GM23248 (cell line): ENCODE measurements at regions not wholly inside any gene's neighbourhood (a gene's known extent, or its start where the extent isn't known, plus 50 kb on each side); places are given as distances from the start of the nearest gene placed in this dataset.

Experiments
- DNase-seq: peaks from one replicate; pipeline ENCODE4 v3.0.0-alpha.2; 2015
- H2AFZ ChIP-seq: fragments of 200-600 bp; sonication (generic); 2 replicates; pipeline ENCODE4 v1.6.1; 2016; ENCODE audit warnings: antibody characterized with exemption
- H3F3A ChIP-seq: fragments of 200-600 bp; sonication (generic); 2 replicates; pipeline ENCODE4 v1.6.1; 2016; ENCODE audit warnings: mild to moderate bottlenecking, antibody characterized with exemption, mixed run types; ENCODE audit not compliant: insufficient read depth
- H3K27ac ChIP-seq: fragments of 200-600 bp; sonication (generic); 2 replicates; pipeline ENCODE4 v1.5.1; 2016; ENCODE audit warnings: mild to moderate bottlenecking
- H3K27me3 ChIP-seq: fragments of 200-600 bp; sonication (generic); replicated peaks from 2 replicates; pipeline ENCODE4 v1.6.1; 2016; ENCODE audit warnings: mild to moderate bottlenecking; ENCODE audit not compliant: insufficient read depth
- H3K36me3 ChIP-seq: fragments of 200-600 bp; sonication (generic); 2 replicates; pipeline ENCODE4 v1.6.1; 2016; ENCODE audit warnings: low read depth, mild to moderate bottlenecking
- H3K4me1 ChIP-seq: fragments of 200-600 bp; sonication (generic); 2 replicates; pipeline ENCODE4 v1.6.1; 2016; ENCODE audit warnings: mild to moderate bottlenecking; ENCODE audit not compliant: insufficient read depth
- H3K4me2 ChIP-seq: fragments of 200-600 bp; sonication (generic); one replicate; pipeline ENCODE4 v1.6.1; 2016; ENCODE audit warnings: mild to moderate bottlenecking; ENCODE audit not compliant: unreplicated experiment
- H3K4me3 ChIP-seq: fragments of 200-600 bp; sonication (generic); 2 replicates; pipeline ENCODE4 v1.5.1; 2016; ENCODE audit warnings: mild to moderate bottlenecking
- H3K79me2 ChIP-seq: fragments of 200-600 bp; sonication (generic); 2 replicates; pipeline ENCODE4 v1.6.1; 2016; ENCODE audit warnings: mild to moderate bottlenecking; ENCODE audit not compliant: insufficient read depth
- H3K9ac ChIP-seq: fragments of 200-600 bp; sonication (generic); 2 replicates; pipeline ENCODE4 v1.6.1; 2016; ENCODE audit warnings: mild to moderate bottlenecking
- H3K9me2 ChIP-seq: fragments of 200-600 bp; sonication (generic); 2 replicates; pipeline ENCODE4 v1.6.1; 2016; ENCODE audit warnings: mixed run types, mild to moderate bottlenecking, moderate library complexity; ENCODE audit not compliant: insufficient read depth
- H3K9me3 ChIP-seq: fragments of 200-600 bp; sonication (generic); one replicate; pipeline ENCODE4 v1.6.1; 2017; ENCODE audit warnings: low read depth
- H4K20me1 ChIP-seq: fragments of 200-600 bp; sonication (generic); 2 replicates; pipeline ENCODE4 v1.6.0; 2016; ENCODE audit not compliant: insufficient read depth
- EZH2 ChIP-seq: fragments of 200-600 bp; sonication (generic); IDR thresholded peaks from 2 replicates; pipeline ENCODE4 v1.6.1; 2018; ENCODE audit warnings: antibody characterized with exemption, mild to moderate bottlenecking; ENCODE audit not compliant: insufficient read depth, poor library complexity, severe bottlenecking
- EZH2phosphoT487 ChIP-seq: fragments of 200-600 bp; sonication (generic); IDR thresholded peaks from 2 replicates; pipeline ENCODE4 v1.6.1; 2018; ENCODE audit warnings: antibody characterized with exemption, moderate library complexity, mild to moderate bottlenecking, low read depth; ENCODE audit not compliant: insufficient read depth
- WGBS, 2 experiments: methylation state at CpG; one replicate each; pipeline ENCODE4 v1.1.6; 2015 to 2017; ENCODE audit warnings: low lambda C conversion rate in 2 of 2, low coverage in 1 of 2; ENCODE audit errors: missing lambda C conversion rate in 2 of 2; 5-methylcytosine and 5-hydroxymethylcytosine counted together
- in situ Hi-C: fragments of 300-500 bp; cut with MboI; formaldehyde crosslinking; loops from 2 replicates; pipeline ENCODE4 v1.15.0; 2020

DNA sequence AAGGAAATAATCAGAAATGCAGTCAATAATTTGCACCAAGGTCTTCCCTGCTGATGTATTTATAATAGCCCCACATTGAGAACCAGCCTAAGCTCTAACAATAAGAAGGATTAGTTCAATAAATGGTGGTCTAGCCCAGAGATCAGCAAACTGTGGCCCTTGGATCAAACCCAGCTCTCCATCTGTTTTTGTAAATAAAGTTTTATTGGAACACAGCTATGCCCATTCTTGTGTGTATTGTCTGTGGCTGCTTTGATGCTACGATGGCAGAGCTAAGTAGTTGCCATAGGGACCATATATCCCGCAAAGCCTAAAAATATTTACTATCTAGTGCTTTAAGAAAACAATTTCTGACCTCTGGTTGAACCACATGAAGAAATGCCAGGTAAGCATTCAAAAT is 154.9 kb downstream of the EMX2 start:
- no peaks in the 10 kb centered on the region for H3K79me2 ChIP-seq
- H3F3A ChIP-seq = 0 out of 2 replicates have a peak, but pooled peaks cover 6% of the 10 kb centered on the region
- H3K27ac ChIP-seq = no peak overlapping the region
- no peak for DNase-seq
- no peaks in the 10 kb centered on the region for H3K9me3 ChIP-seq
- H3K9ac ChIP-seq = no peak overlapping the region
- no peaks in the 10 kb centered on the region for H3K27me3 ChIP-seq
- no peak overlapping the region for H2AFZ ChIP-seq
- in situ Hi-C loops = no loop called here
- no peak overlapping the region for H3K4me2 ChIP-seq
- WGBS, 2 experiments = 85 to 86% methylated on average over 2 of the region's 2 CpGs
- TF ChIP-seq EZH2 (no peak), EZH2phosphoT487 (no peak)
- H3K9me2 ChIP-seq = no peaks in the 10 kb centered on the region
- H3K4me3 ChIP-seq = no peak overlapping the region
- H3K36me3 ChIP-seq = no peaks in the 10 kb centered on the region
- peaks cover 7% of the 10 kb centered on the region for H3K4me1 ChIP-seq
- no peaks in the 10 kb centered on the region for H4K20me1 ChIP-seq

DNA sequence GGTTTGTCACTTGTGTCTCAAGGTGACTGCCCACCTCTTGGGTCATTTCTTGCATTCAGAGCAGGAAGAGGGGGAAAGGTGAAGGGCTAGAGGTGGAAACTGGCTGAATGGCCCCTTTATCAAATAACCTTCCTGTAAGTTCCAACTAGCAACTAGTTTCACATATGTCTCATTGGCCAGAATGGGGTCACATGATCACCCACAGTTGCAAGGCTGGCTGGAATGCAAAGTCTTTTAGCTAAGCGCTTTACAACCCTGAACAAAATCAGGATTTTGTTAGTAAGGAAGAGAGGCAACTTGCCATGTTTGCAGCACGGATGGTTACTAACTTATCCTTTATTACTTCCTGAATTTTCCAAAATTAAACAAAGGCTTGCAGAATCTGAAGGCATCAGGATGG is 156.3 kb downstream of the EMX2 start:
- TF ChIP-seq EZH2phosphoT487 (no peak), EZH2 (no peak)
- Histone ChIP-seq H3K4me1 (peaks cover 7% of the 10 kb centered on the region), H3F3A (0 out of 2 replicates have a peak, but pooled peaks cover 6% of the 10 kb centered on the region), H3K9ac (no peak overlapping the region), H3K79me2 (no peaks in the 10 kb centered on the region), H3K9me2 (no peaks in the 10 kb centered on the region), H3K9me3 (no peaks in the 10 kb centered on the region), H2AFZ (no peak overlapping the region), H3K36me3 (no peaks in the 10 kb centered on the region), H3K4me2 (no peak overlapping the region), H3K4me3 (no peak overlapping the region), H3K27me3 (no peaks in the 10 kb centered on the region), H4K20me1 (no peaks in the 10 kb centered on the region), H3K27ac (no peak overlapping the region)
- in situ Hi-C loops = no loop called here
- DNase-seq = no peak
- WGBS, 2 experiments = 80 to 88% methylated on average over 2 of the region's 2 CpGs

DNA sequence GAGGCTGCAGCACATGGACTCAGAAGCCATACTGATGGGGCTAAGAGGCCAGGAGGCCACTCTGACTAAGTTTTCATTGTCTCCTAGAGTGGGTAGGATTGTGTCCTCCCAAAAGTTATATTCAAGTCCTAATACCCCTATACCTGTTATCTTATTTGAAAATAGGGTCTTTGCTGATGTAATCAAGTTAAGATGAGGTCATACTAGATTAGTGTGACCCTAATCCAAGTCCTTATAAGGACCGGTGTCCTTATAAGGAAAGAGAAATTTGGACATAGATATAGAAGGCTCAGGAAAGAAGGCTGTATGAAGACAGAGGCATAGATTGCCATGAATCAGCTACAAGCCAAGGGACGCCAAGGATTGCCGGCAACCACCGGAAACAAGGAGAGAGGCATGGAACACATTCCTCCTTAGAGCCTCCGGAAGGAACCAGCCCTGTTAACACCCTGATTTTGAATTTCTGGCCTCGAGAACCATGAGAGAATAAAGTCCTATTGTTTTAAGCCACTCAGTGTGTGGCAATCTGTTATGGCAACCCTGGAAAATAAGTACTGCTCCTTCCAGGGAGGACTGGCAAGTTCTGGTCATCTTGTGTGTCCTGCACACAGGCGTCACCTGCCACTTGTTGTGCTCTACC is 157.0 kb downstream of the EMX2 start:
- no peaks in the 10 kb centered on the region for H3K36me3 ChIP-seq
- no peaks in the 10 kb centered on the region for H4K20me1 ChIP-seq
- in situ Hi-C loops = no loop called here
- H3K9ac ChIP-seq = peak overlapping the region; percentile 52
- H3K79me2 ChIP-seq = no peaks in the 10 kb centered on the region
- TF ChIP-seq EZH2 = no peak
- TF ChIP-seq EZH2phosphoT487 = no peak
- peak; percentile 75 for DNase-seq
- H3K4me3 ChIP-seq = 0 out of 2 replicates have a peak overlapping the region, but pooled peaks have one; percentile 9
- peak overlapping the region; percentile 13 for H3K4me2 ChIP-seq
- H3K9me2 ChIP-seq = no peaks in the 10 kb centered on the region
- H3F3A ChIP-seq = 0 out of 2 replicates have a peak, but pooled peaks cover 6% of the 10 kb centered on the region
- H3K9me3 ChIP-seq = no peaks in the 10 kb centered on the region
- 49 to 61% methylated on average over 6 to 7 of the region's 7 CpGs for WGBS, 2 experiments
- H3K27ac ChIP-seq = peak overlapping the region; percentile 71
- no peaks in the 10 kb centered on the region for H3K27me3 ChIP-seq
- H3K4me1 ChIP-seq = peaks cover 7% of the 10 kb centered on the region
- H2AFZ ChIP-seq = no peak overlapping the region

DNA sequence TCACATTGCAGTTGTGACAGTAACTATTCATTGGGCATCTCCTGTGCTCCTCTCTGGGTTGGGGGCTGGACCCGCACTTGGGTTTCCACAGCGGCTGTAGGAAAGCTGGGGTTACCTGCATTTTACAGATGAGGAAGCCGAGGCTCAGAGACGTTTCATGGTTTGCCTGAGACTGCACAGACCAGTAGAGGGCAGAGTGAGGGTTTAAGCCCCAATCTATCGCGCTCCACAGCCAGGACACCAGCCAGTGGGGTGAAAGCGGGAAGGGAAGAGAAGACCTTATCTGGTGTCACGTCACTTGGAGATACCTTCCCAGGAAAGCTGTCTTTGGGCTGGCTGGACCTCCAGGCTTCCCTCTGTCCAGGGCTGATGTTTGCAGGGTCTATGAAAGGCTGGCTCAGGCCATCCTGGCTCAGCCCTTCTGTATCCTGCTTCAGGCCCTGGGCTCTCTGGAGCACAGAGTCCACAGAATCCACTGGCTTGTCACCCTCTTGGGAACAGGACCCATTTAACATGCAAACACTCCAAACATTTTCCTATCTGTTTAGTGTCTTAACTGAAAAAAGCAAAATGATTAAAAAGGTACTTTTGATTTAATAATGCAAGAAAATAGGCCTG is 167.7 kb downstream of the EMX2 start:
- Histone ChIP-seq H2AFZ (no peak overlapping the region), H3K79me2 (no peaks in the 10 kb centered on the region), H3K4me2 (no peak overlapping the region), H3K27me3 (no peaks in the 10 kb centered on the region), H3K4me3 (no peak overlapping the region), H3K9ac (no peak overlapping the region), H4K20me1 (no peaks in the 10 kb centered on the region), H3F3A (no peaks in the 10 kb centered on the region), H3K27ac (no peak overlapping the region), H3K9me2 (no peaks in the 10 kb centered on the region), H3K36me3 (no peaks in the 10 kb centered on the region), H3K9me3 (no peaks in the 10 kb centered on the region), H3K4me1 (no peaks in the 10 kb centered on the region)
- in situ Hi-C loops = no loop called here
- DNase-seq = no peak
- WGBS, 2 experiments = 92% methylated on average over 8 of the region's 8 CpGs
- TF ChIP-seq EZH2 = no peak
- no peak for TF ChIP-seq EZH2phosphoT487
